ENCODE measurements at regions not wholly inside any gene's neighbourhood (a gene's known extent, or its start where the extent isn't known, plus 50 kb on each side); places are given as distances from the start of the nearest gene placed in this dataset.

- TF ChIP-seq CTCF (IDR thresholded peaks at IDR 0.05; ENCODE audit: low read depth, low read length, poor library complexity, severe bottlenecking) (no peak), EZH2phosphoT487 (IDR thresholded peaks at IDR 0.05; ENCODE audit: borderline replicate concordance, low read length) (no peak)
Observed at GRCh38 chr6:134436281-134436815, 118.4 kb upstream of the SGK1 start.

Data from DOHH2 (cell line).